HG03575 (cell line): ENCODE measurements at regions not wholly inside any gene's neighbourhood (a gene's known extent, or its start where the extent isn't known, plus 50 kb on each side); places are given as distances from the start of the nearest gene placed in this dataset.

ENCODE experiments used
- ATAC-seq: cut with Tn5 transposase; IDR thresholded peaks from one replicate; pipeline ENCODE4 v1.9.1; 2021; ENCODE audit not compliant: unreplicated experiment, insufficient number of reproducible peaks, low FRiP score; ENCODE audit errors: extremely low read depth

DNA sequence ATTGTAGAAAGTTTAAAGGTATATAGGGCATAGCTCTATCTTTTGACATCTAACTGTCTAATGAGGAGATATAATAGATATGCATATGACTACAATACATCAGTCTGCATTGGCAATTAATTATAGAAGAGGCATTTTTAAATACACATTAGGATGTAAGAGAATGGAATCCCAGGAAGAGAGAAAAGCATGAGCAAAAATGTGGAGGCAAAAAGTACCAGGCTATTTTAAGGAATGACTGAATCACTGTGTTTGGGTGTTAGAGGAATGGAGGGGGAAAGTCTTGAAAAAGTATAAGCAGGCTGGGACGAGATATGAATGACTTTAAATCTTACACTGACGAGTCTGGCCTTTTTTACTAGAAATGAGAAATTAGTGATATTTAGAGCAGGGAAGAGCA lies 138.4 kb upstream of the ZNF462 start:
- no peak for ATAC-seq

DNA sequence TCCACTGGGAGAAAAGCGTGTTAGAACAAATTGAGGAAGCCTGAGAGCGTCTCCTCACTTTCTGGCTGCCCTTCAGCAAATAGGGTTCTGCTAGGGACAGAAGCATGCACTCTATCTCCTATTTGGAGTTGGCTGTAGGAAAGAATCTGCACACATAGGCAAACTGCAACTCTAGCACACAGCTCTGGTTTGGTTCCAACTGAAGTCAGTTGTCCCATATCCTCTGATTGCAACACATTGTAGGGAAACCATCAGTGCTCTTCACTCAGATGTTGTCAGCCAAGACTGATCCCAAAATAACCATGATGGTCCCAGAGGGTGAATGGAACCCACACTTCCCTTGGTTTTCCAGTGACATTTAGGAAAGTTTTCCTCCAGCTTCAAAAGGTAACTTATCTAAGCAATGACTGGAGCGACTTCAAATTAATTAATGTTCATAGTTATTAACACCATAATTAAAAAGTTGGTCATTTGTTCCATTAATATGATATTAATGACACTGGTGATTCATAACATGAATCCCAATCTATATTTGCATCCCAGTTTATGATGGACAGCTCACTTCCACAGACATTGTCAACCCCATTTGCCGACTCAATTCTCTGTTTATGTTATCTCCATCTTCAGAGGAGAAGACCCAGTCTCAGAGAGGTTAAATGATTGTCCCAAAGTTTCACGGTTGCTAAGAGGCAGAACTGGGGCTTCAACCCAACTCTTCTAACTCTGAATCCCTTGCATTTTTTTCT lies 136.7 kb upstream of the ZNF462 start:
- ATAC-seq: no peak

DNA sequence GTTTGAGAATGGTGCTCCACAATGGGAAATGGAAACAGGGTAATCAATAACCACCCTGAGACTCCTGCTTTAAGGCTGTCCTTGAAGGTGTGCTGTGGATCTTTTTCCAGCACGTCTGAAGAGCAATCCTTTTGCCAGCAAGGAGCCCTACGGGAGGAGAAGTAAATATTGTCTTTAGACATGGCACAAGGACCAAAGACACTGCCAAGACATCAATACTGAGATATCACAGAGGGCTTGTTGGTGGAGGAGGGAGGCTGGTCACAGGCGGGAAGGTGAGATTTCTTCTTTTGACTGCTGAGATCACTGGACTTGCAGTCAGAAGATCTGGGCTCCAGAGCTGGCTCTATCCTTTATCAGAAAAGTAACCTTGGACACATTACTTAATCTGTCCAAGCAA lies 135.0 kb upstream of the ZNF462 start:
- no peak for ATAC-seq

DNA sequence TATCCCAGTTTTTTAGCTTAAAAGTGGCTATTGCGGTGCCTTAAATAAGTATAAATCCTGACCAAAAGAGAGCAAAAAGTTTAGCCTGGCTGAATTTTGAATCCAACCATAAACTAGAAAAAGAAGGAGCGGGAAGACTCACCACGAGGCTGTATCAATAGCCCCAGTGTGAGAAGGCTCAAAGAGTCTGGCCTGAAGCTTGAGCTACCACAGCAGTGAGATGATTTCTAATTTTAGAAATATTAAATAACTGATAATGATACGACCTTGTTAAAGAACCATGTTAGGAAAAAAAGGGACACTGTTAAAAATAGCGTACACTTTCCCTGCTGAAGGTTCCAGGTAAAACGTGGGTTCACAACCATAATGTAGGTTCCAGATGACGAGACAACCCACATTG lies 134.1 kb upstream of the ZNF462 start:
- ATAC-seq: no peak

DNA sequence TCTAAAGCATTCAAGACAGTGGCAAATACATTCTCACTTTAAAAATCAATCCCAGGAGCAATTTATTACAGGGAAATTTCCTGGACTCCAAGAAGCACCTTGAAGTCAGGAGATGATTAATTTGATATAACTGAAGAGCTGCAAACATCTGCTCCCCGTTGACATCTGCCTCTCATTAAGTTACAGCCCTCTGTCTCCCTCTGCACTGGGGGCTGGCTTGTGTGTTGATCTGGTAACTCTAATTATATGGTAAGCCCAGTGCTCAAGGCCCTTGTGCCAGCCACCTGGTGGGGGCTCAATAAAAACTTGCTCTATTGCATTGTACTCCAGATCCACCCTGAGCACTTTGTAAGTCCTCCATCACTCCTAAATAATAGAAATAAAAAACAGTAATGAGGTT lies 131.1 kb upstream of the ZNF462 start:
- ATAC-seq: no peak

DNA sequence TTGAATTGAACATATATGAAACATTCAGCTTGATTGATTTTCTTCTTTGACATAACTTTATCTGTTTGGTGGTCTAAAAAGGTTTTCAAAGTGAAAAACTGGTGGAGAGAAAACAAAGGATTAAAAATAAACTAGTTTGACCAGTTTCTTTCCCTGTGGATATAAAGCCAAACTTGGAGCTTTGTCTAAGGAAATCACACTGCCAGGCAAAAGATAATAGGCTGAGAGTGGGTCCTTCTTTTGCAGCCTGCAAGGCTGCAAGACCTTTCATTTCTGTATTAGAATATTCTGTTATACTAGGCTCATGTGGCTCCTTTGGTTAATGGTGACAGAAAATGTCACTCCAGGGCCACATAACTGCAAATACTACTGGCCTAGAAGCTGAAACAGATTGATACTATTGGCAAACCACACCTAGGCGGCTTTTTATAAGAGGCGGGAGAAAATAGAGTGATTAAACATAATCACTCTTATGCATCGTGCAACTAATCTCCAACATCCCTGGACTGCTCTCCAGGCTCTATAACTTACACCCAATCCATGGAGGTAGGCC lies 129.1 kb upstream of the ZNF462 start:
- no peak for ATAC-seq

DNA sequence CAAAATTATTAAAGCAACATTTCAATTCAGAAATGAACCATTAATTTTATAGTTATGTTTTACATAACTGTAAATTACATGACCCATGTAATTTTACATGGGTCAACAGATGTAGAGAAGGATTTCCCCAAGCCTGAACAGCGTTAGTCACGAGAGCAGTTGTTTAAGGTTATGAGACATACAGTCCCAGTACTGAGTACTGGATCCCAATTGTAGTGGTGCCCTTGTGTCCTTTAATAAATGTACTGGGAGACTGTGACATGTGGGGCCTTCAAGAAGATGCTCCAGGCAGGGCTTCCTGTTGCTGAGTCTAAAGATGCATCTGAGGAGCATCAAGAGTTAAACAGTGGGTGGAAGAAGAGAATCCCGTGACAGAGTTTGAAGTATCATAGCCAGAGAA lies 125.5 kb upstream of the ZNF462 start:
- ATAC-seq: no peak

DNA sequence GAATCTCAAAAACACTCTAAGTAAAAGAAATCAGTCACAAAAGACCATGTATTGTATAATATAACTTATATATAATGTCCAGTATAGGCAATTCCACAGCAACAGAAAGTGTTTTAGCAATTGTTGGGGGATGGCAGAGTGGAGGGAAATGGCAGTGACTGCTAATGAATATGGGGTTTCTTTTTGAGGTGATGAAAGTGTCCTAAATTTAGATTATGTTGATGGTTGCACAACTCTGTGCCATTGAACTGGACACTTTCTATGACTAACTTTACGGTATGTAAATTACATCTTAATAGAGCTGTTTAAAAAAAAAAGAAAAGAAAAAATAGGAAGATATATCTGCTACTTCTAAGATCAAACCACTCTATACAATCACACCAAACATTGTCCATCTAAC lies 124.9 kb upstream of the ZNF462 start:
- ATAC-seq: no peak

DNA sequence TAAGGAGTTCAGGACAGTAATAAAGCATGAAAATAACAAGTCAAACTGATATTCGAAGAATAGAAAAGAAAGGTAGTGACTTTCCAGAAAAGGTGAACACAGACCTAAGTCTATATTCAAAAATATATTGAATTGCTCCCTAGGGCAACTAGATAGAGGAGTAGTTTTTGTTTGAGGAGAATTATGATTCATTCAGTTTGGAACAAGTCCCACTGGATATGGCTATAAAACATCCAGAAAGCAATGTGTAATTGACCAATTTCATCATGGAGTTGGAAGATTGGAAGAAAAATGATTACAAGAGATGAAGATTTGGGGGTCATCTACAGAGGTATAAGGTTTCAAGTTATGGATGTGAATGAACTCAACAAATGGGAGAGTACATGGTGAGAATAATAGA lies 117.5 kb upstream of the ZNF462 start:
- no peak for ATAC-seq

DNA sequence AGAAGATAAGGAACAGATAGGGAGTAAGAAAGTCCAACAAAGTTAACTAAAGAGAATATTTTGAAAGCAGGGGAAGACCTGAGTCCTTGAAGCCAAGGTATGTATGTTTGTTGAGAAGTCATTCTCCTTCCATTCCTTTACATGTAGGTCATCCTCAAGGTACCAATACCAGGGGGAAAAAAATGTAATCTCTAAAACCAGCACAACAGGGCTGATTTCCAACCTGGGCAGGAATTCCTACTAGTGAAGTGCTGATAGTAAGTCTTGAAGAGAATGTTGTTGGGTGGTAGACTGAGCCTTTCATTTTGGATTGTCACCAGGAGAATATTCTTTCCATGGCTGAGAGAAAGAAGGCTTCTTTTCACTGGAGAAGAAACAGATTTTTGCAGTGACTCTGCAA lies 117.1 kb upstream of the ZNF462 start:
- no peak for ATAC-seq

DNA sequence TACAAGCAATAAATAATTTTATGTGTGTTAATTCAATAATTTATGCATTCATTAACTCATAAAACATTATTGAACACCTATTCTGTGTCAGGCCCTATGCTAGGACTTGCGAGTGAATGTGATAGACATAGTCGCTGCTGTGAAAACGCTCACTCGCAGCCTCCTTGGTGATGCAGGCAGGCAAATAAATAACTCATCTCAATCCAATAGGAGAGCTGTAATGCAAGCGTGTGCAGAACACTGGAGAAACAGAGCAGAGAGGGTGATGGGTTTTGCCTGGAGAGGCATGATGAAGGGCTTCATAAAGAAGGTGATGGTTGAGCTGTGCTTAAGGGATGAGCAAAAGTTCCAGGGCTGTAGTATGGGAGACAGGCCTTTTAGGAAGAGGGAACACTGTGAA lies 111.3 kb upstream of the ZNF462 start:
- ATAC-seq: no peak

DNA sequence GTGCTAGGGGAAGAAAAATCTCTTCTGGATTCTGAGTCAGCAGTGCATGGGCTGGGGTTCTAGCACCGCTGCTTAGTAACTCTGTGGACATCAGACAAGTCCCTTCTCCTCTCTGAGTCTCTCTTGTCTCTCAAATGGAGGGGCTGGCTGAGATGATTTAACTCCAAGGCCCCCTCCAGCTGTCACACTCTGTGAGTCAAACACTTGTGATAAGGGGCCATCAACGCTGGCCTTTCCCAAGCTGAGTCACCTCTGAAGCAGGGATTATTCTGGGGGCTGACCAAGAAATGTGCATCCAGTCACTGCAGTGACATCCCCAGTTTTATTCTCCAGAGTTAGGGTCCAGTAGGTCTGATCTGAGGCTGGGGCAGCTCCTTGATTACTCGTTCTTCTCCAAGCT lies 110.4 kb upstream of the ZNF462 start:
- no peak for ATAC-seq

DNA sequence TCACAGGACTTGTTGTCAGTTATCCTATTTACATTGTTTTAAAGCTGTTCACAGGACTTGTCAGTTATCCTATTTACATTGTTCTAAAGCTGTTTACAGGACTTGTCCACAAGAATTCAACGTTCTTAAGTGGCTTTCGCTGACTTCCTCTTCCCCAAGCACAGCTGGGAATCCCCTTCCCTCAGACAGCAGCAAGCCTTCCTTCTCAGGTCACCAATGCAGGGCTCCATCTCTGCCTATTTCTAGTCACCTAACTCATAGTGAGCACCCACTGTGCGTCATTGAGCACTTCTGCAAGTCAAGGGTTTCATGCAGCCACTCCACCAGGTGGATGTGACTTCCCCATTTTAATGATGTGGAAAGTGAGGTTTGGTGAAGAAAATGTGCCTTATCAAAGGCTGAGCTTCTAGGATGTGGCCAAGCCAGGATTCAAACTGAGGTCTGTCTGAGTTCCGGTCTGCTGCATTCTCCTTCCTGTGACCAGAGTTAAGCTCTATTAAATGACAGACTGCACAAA lies 109.8 kb upstream of the ZNF462 start:
- ATAC-seq: peak; percentile 81

DNA sequence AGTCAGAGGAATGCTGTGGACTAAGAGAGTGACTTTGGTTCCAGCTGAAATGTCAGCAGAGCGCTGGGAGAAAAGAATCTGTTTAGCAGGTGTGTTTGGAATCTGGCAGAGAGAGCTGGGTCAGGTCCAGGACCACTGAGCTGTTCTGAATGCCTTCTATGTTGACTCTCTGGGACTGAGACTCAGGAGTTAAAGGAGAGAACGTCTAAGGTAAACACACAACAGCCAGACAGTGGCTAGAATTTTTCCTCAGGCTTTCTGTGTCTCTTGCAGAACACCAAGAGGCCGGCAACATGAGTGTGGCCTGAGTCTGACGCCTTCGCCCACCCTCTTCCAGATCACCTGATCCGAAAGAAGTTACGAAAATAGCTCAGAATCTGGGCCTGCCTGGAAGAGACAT lies 107.2 kb upstream of the ZNF462 start:
- no peak for ATAC-seq

DNA sequence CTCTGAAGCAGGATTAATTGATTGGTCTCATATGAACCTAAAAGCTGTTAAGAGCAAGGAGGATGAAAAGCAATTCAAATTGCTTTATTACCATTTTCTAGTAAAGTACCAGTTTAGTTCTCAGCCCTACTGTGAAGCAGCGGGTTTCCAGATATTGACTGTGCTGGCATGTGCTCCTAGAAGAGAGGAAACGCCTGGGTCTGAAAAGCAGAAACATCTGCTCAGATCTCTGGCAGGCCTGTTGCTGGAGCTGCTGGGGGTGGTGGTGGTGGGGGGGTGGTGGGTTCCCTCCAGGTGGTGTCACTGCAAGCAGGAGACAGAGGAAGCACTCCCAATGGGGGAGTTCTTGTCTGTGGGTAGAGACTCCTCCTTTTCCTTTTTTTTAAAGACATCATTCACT lies 105.5 kb upstream of the ZNF462 start:
- no peak for ATAC-seq

DNA sequence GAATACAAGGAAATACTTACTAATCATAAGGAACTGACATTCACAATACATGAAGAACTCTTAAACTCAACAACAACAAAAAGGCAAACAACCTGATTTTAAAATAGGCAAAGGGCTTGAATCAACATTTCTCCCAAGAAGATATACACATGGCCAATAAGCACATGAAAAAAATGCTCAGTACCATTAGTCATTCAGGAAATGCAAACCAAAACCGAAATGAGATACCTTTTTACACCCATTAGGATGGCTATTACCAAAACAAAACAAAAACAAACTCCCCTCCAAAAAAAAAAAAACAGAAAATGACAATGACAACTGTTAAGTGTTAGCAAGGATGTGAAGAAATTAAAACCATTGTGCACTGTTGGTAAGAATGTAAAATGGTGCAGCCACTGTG lies 104.1 kb upstream of the ZNF462 start:
- peak; percentile 90 for ATAC-seq

DNA sequence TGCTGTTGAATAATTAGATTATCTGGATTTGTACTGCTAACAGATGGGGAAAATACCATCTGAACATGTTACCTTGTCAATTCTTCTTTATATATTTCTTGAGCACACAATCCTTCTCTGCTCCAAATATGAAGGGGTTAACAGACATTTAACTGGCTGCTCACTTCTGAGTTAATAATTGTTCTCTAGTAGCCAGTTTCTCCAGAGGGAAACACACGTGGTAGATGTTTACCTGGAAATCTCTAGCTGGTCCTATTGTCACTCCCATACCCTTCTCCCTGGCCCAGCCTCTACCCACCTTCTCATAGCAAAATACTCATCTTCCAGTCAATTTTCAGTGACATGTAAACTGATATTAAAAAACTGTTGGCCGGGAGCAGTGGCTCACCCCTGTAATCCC lies 101.5 kb upstream of the ZNF462 start:
- ATAC-seq: no peak

DNA sequence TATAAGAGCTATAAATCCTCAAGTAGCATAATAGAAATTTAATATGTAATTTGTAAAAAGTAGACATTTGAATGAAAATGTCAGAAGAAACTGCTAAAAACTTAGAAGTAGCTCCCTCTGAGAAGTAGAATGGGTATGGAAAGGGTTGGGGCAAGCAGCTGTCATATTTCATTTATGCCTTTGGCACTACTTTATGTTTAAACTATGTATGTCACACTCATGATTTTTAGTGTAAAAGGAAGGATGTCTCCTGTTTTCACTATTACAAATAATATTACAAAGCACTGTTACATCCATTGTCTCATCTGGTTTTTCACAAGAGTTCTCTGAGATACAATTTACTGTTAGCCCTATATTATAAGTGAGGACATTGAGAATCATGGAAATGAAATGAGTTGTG lies 96.3 kb upstream of the ZNF462 start:
- no peak for ATAC-seq

DNA sequence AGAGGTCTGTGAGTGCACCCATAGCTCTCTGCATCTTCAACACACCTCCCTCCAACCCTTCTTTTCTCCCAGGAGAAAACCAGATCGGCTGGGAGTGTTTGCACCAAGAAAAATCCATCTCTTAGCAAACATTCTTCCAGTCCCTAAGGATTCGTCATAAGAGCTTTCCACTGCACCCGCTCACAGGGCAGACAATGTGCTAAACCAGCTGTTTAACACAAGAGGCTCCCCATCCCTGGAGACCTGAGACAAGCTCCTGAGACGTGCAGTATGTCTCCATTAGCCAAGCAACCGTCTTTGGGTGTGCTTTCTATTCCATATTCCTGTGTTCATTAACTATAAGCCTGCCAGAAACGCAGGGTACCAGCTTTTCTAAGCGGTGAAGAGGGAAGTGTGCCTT lies 93.6 kb upstream of the ZNF462 start:
- no peak for ATAC-seq

DNA sequence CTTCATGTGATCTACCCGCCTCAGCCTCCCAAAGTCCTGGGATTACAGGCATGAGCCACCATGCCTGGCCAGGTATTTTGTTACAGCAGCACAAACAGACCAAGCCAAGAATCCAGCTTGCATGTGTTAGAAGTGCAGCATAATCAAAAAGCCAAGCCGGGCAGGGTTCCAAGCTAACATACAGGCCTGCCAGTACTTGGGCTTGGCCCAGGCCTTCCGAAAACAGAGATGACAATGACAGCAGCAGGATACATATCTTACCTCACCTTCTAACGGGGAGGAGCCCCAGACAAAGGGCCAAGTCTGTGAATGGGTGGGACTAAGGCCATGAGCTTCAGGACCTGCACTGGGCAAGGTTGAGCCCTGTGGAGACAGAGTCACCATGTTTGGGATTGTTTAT lies 91.4 kb upstream of the ZNF462 start:
- ATAC-seq: no peak
